Fibroblast of pulmonary artery (primary cell): ENCODE measurements at regions not wholly inside any gene's neighbourhood (a gene's known extent, or its start where the extent isn't known, plus 50 kb on each side); places are given as distances from the start of the nearest gene placed in this dataset.
"Not testable (repeated sequence)": the region's sequence is repeated elsewhere in the genome, so short reads cannot be mapped to it uniquely, and the experiment has no call there.

Experiments
- DNase-seq: peaks from one replicate; pipeline ENCODE4 v3.0.0-alpha.2; 2010; ENCODE audit warnings: low read depth
- H3K4me3 ChIP-seq: replicated peaks from 2 replicates; pipeline ENCODE4 v1.5.1; 2011; ENCODE audit warnings: low read depth, mild to moderate bottlenecking, control low read depth, low read length, moderate library complexity
- CTCF ChIP-seq: IDR thresholded peaks from 2 replicates; pipeline ENCODE4 v1.5.1; 2011; ENCODE audit warnings: mild to moderate bottlenecking, control low read depth, low read length, inconsistent platforms; ENCODE audit errors: missing control alignments

DNA sequence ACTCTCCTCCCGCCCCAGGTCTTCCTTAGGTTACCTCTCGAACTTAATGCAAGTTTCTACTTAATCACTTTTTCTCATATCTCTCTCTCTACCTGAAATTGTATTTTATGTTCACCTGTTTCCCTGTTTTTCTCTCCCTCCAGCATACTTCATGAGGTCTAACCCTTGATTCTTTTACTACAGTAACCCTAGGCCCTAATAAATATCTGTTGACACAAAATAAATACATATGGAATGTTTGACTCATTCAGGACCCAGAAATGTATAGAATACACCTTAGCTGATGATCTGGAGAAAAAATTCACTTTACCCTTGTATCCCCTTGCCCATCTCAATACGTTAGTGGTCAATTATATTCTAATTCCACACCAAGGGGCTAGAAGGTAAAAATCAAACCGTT lies 250.9 kb upstream of the PTGER4 start:
- DNase-seq: no peak
- no peak overlapping the region for H3K4me3 ChIP-seq
- TF ChIP-seq CTCF: no peak

DNA sequence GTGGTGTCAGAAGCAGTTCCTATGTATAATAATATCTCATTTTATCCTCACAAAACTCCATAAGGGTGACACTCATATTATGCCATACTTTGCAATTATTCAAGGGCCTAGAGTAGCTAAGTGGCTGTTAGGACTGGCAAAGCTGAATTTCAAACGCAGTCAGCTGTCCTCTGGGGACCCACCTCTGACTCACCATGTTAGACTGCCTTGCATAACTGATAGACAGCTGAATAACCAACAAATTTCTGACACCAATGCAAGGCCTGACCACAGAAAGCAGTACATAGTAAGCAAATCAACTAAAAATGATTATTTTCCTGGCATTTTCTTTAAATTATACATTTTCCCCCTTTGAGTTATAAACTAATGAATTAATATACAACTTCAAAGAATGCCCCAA lies 251.6 kb upstream of the PTGER4 start:
- no peak overlapping the region for H3K4me3 ChIP-seq
- DNase-seq: peak; percentile 77
- no peak for TF ChIP-seq CTCF

DNA sequence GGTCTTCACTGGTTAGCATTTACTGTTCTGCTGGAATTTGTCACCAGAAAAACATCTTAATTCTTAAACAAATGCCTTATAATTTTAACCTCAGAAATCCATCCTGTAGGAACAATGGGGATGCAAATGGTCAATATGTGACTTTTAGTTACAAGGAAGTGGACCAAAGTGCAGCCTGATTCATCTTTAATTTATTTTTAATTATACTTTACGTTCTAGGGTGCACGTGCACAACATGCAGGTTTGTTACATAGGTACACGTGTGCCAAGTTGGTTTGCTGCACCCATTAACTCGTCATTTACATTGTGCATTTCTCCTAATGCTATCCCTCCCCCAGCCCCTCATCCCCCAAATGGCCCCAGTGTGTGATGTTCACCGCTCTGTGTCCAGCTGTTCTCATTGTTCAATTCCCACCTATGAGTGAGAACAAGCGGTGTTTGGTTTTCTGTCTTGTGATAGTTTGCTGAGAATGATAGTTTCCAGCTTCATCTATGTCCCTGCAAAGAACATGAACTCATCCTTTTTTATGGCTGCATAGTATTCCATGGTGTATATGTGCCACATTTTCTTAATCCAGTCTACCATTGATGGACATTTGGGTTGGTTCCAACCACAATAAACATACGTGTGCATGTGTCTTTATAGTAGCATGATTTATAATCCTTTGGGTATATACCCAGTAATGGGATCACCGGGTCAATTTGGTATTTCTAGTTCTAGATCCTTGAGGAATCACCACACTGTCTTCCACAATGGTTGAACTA lies 262.5 kb upstream of the PTGER4 start:
- not testable (repeated sequence) for DNase-seq

DNA sequence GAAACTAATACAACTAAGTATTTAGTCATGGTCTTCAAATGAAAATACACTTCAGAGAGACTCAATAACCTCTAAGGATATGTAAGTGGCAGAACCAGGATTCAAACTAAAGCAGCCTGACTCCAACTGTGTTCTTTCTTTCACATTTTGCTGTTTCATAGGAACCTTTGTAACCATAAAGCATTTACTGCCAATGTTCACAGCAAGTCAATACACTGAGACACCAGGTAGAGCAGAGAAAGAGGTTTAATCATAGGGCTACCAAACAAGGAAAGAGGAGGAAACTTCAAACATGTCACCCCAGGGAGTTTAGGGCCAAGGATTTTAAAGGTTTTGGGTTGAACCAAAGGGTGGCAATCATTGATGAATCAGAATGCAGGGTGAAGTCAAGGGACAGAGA lies 263.1 kb upstream of the PTGER4 start:
- TF ChIP-seq CTCF: no peak
- no peak for DNase-seq

More for the DNA sequence above, 262.5 kb upstream of the PTGER4 start:
- H3K4me3 ChIP-seq: not testable (repeated sequence)

DNA sequence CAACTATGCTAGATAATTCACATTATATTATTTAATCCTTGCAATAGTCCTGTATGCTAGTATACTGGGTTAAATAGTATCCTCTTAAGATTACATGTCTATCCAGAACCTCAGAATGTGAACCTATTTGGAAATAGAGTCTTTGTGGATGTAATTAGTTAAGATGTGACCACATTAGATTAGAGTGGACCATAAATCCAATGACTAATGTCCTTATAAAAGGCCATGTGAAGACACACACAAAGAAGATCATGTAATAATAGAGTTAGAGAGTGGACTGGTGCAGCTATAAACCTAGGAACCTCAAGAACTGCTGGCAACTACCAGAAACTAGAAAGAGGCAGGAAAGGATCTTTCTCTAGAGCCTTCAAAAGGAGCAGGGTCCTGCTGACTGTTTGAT lies 263.6 kb upstream of the PTGER4 start:
- no peak for DNase-seq

More for the DNA sequence above, 263.1 kb upstream of the PTGER4 start:
- H3K4me3 ChIP-seq: no peak overlapping the region

GRCh38 chr5:40414922-40415321 lies 264.8 kb upstream of the PTGER4 start:
- DNase-seq: no peak
- H3K4me3 ChIP-seq: no peak overlapping the region
- TF ChIP-seq CTCF: no peak

More for the DNA sequence above, 263.6 kb upstream of the PTGER4 start:
- H3K4me3 ChIP-seq: no peak overlapping the region
- no peak for TF ChIP-seq CTCF

DNA sequence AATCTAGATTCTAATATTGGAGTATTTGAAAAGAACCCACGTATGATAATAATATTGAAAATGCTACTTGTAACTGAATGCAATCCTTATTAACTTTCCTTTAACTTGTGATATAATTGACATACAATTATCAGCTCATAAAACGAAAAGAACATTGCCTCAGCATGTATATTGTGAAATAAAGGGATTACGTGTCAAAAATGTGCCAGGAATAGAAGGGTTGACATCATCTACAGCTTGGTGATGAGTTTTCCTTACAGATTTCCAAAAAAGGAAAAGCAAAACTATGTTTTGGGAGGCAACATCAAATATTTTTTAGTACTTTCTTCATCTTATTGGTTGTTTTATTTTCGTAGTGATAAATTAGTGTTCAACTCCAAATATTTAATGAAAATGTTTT lies 266.0 kb upstream of the PTGER4 start:
- peak; percentile 68 for DNase-seq
- no peak for TF ChIP-seq CTCF
- no peak overlapping the region for H3K4me3 ChIP-seq
